ENCODE measurements at regions not wholly inside any gene's neighbourhood (a gene's known extent, or its start where the extent isn't known, plus 50 kb on each side); places are given as distances from the start of the nearest gene placed in this dataset.

DNA sequence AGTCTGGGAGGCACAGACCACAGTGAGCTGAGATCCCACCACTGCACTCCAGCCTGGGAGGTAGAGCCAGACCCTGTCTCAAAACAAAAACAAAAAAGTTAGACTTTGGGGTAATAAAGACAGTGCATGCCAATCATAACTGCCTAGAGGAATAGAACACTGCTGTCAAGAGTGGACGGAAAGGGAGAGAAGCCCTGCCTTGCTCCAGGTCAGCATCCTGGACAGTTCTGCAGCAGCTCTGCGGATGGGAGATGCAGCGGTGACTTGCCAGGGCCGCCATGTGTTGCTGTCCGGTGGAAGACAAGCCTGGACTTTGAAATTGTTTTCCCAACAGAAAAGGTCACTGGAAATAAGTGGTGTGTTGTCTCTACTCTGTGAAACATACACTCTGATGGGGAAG, 618.2 kb downstream of the TBC1D22A start:
- Histone ChIP-seq H3K4me3 (ENCODE audit: insufficient read depth, low read depth, low read length, poor library complexity, severe bottlenecking) (no peak overlapping the region), H3K27me3 (replicated peaks; ENCODE audit: control insufficient read depth, insufficient read depth, low read length, poor library complexity, severe bottlenecking) (no peaks in the 10 kb centered on the region), H3K4me1 (ENCODE audit: control insufficient read depth, insufficient read depth, low read length, poor library complexity, severe bottlenecking) (no peaks in the 10 kb centered on the region), H3K27ac (ENCODE audit: insufficient read depth, low read length, poor library complexity, severe bottlenecking) (no peak overlapping the region), H3K9me3 (ENCODE audit: control insufficient read depth, low read length) (no peaks in the 10 kb centered on the region), H3K36me3 (ENCODE audit: control insufficient read depth, insufficient read depth, low read length) (no peaks in the 10 kb centered on the region)
- no peak for DNase-seq

DNA sequence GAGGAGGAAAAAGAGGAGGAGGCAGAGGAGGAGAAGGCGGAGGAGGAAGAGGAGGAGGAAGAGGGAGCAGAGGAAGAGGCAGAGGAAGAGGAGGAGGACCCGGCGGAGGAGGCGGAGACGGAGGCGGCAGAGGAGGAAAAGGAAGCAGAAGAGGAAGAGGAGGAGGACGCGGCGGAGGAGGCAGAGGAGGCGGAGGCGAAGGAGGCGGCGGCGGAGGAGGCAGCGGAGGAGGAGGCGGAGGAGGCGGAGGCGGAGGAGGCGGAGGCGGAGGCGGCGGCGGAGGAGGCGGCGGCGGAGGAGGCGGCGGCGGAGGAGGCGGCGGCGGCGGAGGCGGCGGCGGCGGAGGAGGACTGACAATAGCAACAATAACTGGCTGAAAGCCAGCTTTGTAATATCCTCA, 616.6 kb downstream of the TBC1D22A start:
- no peaks in the 10 kb centered on the region for H3K9me3 ChIP-seq (ENCODE audit: control insufficient read depth, low read length)
- DNase-seq, result no peak

DNA sequence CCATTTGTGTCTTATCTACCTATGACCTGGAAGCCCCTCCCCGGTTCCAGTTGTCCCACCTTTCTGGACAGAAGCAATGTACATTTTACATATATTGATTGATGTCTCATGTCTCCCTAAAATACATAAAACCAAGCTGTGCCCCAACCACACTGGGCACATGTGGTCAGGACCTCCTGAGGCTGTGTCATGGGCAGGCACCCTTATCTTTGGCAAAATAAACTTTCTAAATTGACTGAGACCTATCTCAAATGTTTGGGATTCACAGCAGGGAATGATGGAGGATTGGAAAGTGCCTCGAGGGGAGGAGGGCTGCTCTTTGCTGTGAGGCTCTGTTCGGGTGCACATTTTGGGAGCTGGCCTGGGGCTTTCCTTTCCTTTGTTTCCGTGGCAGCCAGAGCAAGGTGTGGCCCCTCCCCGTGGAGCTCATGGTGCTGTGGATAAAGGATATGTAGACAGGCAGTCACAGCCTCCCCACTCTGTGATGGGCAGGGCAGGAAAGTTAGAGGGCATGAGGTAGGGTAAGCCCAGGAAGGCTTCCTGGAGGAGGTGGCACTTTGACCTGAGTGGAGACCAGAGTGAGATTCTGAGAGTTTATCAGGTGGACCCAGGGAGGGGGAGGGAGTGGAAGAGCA, 615.6 kb downstream of the TBC1D22A start:
- Histone ChIP-seq H3K27me3 (replicated peaks; ENCODE audit: control insufficient read depth, insufficient read depth, low read length, poor library complexity, severe bottlenecking) (no peaks in the 10 kb centered on the region), H3K9me3 (ENCODE audit: control insufficient read depth, low read length) (no peaks in the 10 kb centered on the region), H3K36me3 (ENCODE audit: control insufficient read depth, insufficient read depth, low read length) (no peaks in the 10 kb centered on the region), H3K4me1 (ENCODE audit: control insufficient read depth, insufficient read depth, low read length, poor library complexity, severe bottlenecking) (no peaks in the 10 kb centered on the region), H3K27ac (ENCODE audit: insufficient read depth, low read length, poor library complexity, severe bottlenecking) (no peak overlapping the region), H3K4me3 (ENCODE audit: insufficient read depth, low read depth, low read length, poor library complexity, severe bottlenecking) (no peak overlapping the region)
- DNase-seq, result no peak

More for the DNA sequence above, 616.6 kb downstream of the TBC1D22A start:
- H3K4me1 ChIP-seq (ENCODE audit: control insufficient read depth, insufficient read depth, low read length, poor library complexity, severe bottlenecking), result no peaks in the 10 kb centered on the region
- no peak overlapping the region for H3K4me3 ChIP-seq (ENCODE audit: insufficient read depth, low read depth, low read length, poor library complexity, severe bottlenecking)
- no peaks in the 10 kb centered on the region for H3K27me3 ChIP-seq (replicated peaks; ENCODE audit: control insufficient read depth, insufficient read depth, low read length, poor library complexity, severe bottlenecking)
- no peak overlapping the region for H3K27ac ChIP-seq (ENCODE audit: insufficient read depth, low read length, poor library complexity, severe bottlenecking)
- H3K36me3 ChIP-seq (ENCODE audit: control insufficient read depth, insufficient read depth, low read length), result no peaks in the 10 kb centered on the region

DNA sequence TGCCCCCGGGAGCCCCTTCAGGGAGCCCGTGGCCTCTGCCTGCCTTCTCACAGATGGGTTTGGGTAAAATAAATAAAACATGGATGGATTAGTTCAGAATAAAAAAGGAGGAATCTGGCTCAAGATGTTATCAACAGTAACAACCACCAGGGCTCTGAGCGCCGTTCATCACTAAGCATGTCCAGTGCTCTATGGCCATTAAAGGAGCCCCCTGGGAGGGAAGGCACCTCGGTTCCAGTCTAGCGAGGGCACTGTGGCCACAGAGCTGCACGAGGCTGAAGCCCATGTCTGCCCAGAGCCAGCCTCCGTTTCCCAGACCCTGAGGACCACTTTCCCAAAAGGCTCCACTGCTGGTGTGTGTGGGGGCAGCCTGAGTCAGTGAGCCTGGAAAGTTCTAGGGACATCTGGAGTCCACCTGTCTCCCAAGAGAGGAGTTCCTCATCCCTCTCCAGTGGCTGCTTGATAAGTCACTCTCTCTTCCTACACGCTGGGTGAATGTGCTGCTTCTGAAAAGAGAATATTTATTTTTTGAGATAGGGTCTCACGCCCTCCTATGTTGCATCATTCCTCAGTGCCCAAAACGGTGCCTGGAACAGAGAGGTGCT, 614.6 kb downstream of the TBC1D22A start:
- no peaks in the 10 kb centered on the region for H3K9me3 ChIP-seq (ENCODE audit: control insufficient read depth, low read length)

DNA sequence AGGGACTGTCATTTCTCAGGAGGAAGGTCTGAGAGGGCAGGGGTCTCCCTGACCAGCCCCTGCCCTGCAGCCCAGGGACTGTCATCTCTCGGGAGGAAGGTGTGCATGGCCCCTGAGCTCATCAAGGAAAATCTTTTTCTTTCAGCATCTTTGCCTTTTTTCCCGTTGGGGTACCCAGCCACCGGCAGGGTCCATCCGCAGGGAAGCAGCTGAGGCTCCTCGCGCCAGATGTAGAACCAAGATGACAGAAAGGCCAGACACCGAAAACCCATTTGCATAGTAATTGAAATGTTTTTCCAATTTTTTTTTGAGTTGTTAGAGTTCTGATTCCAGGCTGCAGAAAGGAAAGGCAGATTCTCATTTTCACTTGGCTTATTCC, 613.9 kb downstream of the TBC1D22A start:
- H3K36me3 ChIP-seq (ENCODE audit: control insufficient read depth, insufficient read depth, low read length), result no peaks in the 10 kb centered on the region
- H3K4me3 ChIP-seq (ENCODE audit: insufficient read depth, low read depth, low read length, poor library complexity, severe bottlenecking), result no peak overlapping the region
- H3K4me1 ChIP-seq (ENCODE audit: control insufficient read depth, insufficient read depth, low read length, poor library complexity, severe bottlenecking), result no peaks in the 10 kb centered on the region
- DNase-seq, result no peak
- H3K27me3 ChIP-seq (replicated peaks; ENCODE audit: control insufficient read depth, insufficient read depth, low read length, poor library complexity, severe bottlenecking), result no peaks in the 10 kb centered on the region
- no peaks in the 10 kb centered on the region for H3K9me3 ChIP-seq (ENCODE audit: control insufficient read depth, low read length)
- H3K27ac ChIP-seq (ENCODE audit: insufficient read depth, low read length, poor library complexity, severe bottlenecking), result no peak overlapping the region

More for the DNA sequence above, 614.6 kb downstream of the TBC1D22A start:
- no peak for DNase-seq
- Histone ChIP-seq H3K27me3 (replicated peaks; ENCODE audit: control insufficient read depth, insufficient read depth, low read length, poor library complexity, severe bottlenecking) (no peaks in the 10 kb centered on the region), H3K27ac (ENCODE audit: insufficient read depth, low read length, poor library complexity, severe bottlenecking) (no peak overlapping the region), H3K4me3 (ENCODE audit: insufficient read depth, low read depth, low read length, poor library complexity, severe bottlenecking) (no peak overlapping the region), H3K4me1 (ENCODE audit: control insufficient read depth, insufficient read depth, low read length, poor library complexity, severe bottlenecking) (no peaks in the 10 kb centered on the region), H3K36me3 (ENCODE audit: control insufficient read depth, insufficient read depth, low read length) (no peaks in the 10 kb centered on the region)

DNA sequence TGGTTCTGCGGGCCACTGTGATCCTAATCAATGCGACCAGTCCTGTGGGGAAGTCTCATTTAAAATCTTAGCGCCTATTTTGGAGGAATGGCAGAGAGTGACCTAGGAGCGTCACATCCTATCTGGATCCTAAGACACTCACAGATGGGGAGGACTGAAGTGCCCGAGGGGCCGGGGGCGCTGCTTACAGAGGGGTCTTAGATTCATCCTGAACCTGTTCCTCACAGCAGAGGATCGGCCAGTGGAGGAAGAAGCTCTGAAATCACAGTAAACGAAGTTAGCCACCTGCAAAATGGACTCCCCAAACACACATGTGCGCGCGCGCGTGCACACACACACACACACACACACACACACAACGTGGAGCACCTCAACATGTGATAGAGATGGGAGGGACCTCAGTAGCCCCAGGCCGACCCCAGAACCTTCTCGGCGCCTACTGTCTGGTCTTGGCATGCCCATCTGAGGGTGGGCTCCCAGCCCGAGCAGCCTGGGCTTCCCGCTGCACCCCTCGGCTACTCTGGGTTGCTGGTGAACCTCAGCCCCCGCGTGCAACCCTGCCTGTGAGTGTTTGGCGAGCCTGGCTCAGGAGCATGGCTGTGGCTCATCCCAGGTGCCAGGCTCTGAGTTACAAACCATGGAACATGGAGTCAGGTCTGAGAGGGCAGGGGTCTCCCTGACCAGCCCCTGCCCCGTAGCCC, 613.3 kb downstream of the TBC1D22A start:
- H3K4me3 ChIP-seq (ENCODE audit: insufficient read depth, low read depth, low read length, poor library complexity, severe bottlenecking), result no peak overlapping the region
- no peaks in the 10 kb centered on the region for H3K9me3 ChIP-seq (ENCODE audit: control insufficient read depth, low read length)
- no peaks in the 10 kb centered on the region for H3K36me3 ChIP-seq (ENCODE audit: control insufficient read depth, insufficient read depth, low read length)
- no peaks in the 10 kb centered on the region for H3K4me1 ChIP-seq (ENCODE audit: control insufficient read depth, insufficient read depth, low read length, poor library complexity, severe bottlenecking)
- no peak overlapping the region for H3K27ac ChIP-seq (ENCODE audit: insufficient read depth, low read length, poor library complexity, severe bottlenecking)
- DNase-seq, result no peak
- H3K27me3 ChIP-seq (replicated peaks; ENCODE audit: control insufficient read depth, insufficient read depth, low read length, poor library complexity, severe bottlenecking), result no peaks in the 10 kb centered on the region

DNA sequence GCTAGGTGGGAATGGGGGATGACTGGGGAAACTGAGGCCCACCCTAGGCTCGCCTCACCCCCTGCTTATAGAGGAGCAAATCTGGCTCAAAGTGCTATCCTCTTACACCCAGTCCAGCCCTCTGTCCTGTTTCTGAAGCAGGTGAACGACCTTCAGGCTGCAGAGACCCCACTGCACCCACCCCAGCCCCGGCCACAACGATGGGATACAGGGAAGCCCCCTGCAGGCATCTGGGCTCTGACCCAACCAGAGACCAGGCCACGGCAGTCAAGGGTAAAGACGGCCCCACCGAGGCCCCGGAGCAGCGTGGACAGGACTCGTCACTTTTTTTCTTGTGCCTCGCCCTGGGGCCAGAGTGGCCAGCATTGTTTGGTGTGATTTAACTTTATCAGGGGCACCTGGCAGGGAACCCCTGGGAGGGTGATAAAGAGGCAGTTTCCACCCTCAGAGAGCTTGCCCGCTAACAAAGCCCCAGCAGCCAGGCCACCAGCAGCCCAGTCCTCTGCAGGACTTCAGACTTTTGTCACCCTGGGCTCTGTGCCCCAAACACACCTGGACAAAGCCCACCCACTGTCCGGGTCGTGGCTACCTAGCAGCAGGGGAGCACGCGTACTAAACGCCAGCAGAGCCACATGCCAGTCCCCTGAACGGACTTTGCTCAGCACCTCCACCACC, 612.6 kb downstream of the TBC1D22A start:
- Histone ChIP-seq H3K4me1 (ENCODE audit: control insufficient read depth, insufficient read depth, low read length, poor library complexity, severe bottlenecking) (no peaks in the 10 kb centered on the region), H3K4me3 (ENCODE audit: insufficient read depth, low read depth, low read length, poor library complexity, severe bottlenecking) (no peak overlapping the region), H3K27ac (ENCODE audit: insufficient read depth, low read length, poor library complexity, severe bottlenecking) (no peak overlapping the region), H3K36me3 (ENCODE audit: control insufficient read depth, insufficient read depth, low read length) (no peaks in the 10 kb centered on the region), H3K9me3 (ENCODE audit: control insufficient read depth, low read length) (no peaks in the 10 kb centered on the region), H3K27me3 (replicated peaks; ENCODE audit: control insufficient read depth, insufficient read depth, low read length, poor library complexity, severe bottlenecking) (no peaks in the 10 kb centered on the region)
- DNase-seq, result no peak

DNA sequence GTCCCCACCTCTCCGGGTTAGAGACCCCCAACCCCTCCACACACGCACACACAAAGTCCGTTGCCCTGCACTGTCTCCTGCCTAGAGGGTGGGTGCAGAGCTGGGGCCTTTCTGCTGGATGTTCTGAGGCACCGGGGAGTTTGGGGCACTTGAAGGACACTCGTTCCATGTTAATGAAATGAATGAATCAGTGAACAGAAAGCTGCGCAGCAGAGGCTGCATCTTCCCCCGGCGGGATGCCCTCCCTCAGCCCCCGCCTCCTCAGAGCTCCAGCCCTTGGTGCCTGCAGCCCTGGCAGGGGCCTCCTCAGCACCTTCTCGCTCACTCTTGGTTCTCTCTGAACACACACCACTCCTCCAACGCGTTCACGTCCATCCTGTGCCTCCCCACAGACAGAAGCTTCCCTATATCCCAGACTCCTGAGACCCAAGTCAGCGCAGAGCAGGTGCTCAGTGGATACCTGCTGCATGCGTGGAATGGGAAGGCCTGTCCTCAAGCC, 611.9 kb downstream of the TBC1D22A start:
- no peak for DNase-seq
- no peaks in the 10 kb centered on the region for H3K27me3 ChIP-seq (replicated peaks; ENCODE audit: control insufficient read depth, insufficient read depth, low read length, poor library complexity, severe bottlenecking)
- no peaks in the 10 kb centered on the region for H3K9me3 ChIP-seq (ENCODE audit: control insufficient read depth, low read length)
- H3K36me3 ChIP-seq (ENCODE audit: control insufficient read depth, insufficient read depth, low read length), result no peaks in the 10 kb centered on the region
- H3K27ac ChIP-seq (ENCODE audit: insufficient read depth, low read length, poor library complexity, severe bottlenecking), result no peak overlapping the region
- no peak overlapping the region for H3K4me3 ChIP-seq (ENCODE audit: insufficient read depth, low read depth, low read length, poor library complexity, severe bottlenecking)
- no peaks in the 10 kb centered on the region for H3K4me1 ChIP-seq (ENCODE audit: control insufficient read depth, insufficient read depth, low read length, poor library complexity, severe bottlenecking)

DNA sequence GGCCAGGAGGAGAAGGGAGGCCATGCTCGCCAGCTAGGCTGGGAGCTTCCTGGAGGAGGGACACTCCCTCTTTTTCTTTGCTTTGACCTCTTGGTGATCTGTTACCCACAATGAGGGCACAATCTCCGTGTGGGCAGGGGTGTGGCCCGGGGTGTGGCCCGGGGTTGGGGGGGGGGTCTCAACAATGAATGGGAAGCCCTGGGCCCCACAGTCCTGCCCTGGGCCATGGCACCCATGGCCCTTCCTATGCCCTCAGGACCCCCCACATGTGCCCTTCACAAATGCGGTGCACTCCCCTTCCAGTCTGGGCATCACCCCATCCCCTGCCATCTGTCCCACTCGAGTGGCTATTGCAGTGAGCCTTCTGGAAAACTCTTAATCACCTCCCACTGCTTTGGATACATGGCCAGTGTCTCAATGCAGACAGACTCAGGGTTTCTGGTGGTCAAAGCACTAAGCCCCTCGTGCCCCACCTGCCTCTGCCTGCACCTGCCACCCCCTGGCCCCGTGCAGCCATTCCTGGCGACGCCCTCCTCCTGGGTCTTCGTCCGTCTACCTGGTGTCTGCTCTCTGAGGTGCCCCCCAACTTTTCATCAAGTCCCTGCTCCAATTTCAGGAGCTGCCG, 611.3 kb downstream of the TBC1D22A start:
- no peaks in the 10 kb centered on the region for H3K4me1 ChIP-seq (ENCODE audit: control insufficient read depth, insufficient read depth, low read length, poor library complexity, severe bottlenecking)
- no peak overlapping the region for H3K27ac ChIP-seq (ENCODE audit: insufficient read depth, low read length, poor library complexity, severe bottlenecking)
- no peak overlapping the region for H3K4me3 ChIP-seq (ENCODE audit: insufficient read depth, low read depth, low read length, poor library complexity, severe bottlenecking)
- H3K27me3 ChIP-seq (replicated peaks; ENCODE audit: control insufficient read depth, insufficient read depth, low read length, poor library complexity, severe bottlenecking), result no peaks in the 10 kb centered on the region
- DNase-seq, result no peak
- H3K9me3 ChIP-seq (ENCODE audit: control insufficient read depth, low read length), result no peaks in the 10 kb centered on the region
- no peaks in the 10 kb centered on the region for H3K36me3 ChIP-seq (ENCODE audit: control insufficient read depth, insufficient read depth, low read length)
